Right lobe of liver (tissue), 6 donors: ENCODE measurements at regions not wholly inside any gene's neighbourhood (a gene's known extent, or its start where the extent isn't known, plus 50 kb on each side); places are given as distances from the start of the nearest gene placed in this dataset.

Experiments used
- ATAC-seq, 4 donors: fragments of 200-7000 bp; cut with Tn5 transposase; one replicate each; pipeline ENCODE4 v1.9.1; 2020; ENCODE audit warnings: mild to moderate bottlenecking in 4 of 4, moderate library complexity in 4 of 4
- DNase-seq, 3 donors: peaks; one replicate each; pipeline ENCODE4 v3.0.0-alpha.2; 2020
- H3K27ac ChIP-seq, 3 donors: fragments of 200-600 bp; one replicate each; pipeline ENCODE4 v1.8.0; 2022
- H3K27me3 ChIP-seq, 2 donors: fragments of 200-600 bp; one replicate each; pipeline ENCODE4 v1.8.0; 2022
- H3K36me3 ChIP-seq, 4 donors: fragments of 200-600 bp; sonication (generic) in 1 of 4; one replicate each; pipeline versions ENCODE4 v1.5.1 to v1.8.0; 2017 to 2022; ENCODE audit warnings: control low read depth in 1 of 4
- H3K4me1 ChIP-seq, 4 donors: fragments of 200-600 bp; sonication (generic) in 1 of 4; one replicate each; pipeline versions ENCODE4 v1.5.1 to v1.8.0; 2017 to 2022; ENCODE audit warnings: control low read depth in 1 of 4
- H3K4me3 ChIP-seq, 3 donors: fragments of 200-600 bp; one replicate each; pipeline ENCODE4 v1.8.0; 2022
- H3K9me3 ChIP-seq, 4 donors: fragments of 200-600 bp; sonication (generic) in 1 of 4; one replicate each; pipeline versions ENCODE4 v1.5.1 to v1.8.0; 2017 to 2022; ENCODE audit warnings: control low read depth in 1 of 4
- POLR2A ChIP-seq: fragments of 450-650 bp; IDR thresholded peaks from one replicate; pipeline ENCODE4 v1.6.1; 2017; ENCODE audit warnings: antibody characterized with exemption, mild to moderate bottlenecking
- WGBS: methylation state at CpG from one replicate; pipeline ENCODE4 v1.1.6; 2018; ENCODE audit warnings: low coverage, low lambda C conversion rate; ENCODE audit not compliant: insufficient coverage; ENCODE audit errors: missing lambda C conversion rate; 5-methylcytosine and 5-hydroxymethylcytosine counted together
- intact Hi-C, 2 donors: fragments of 100-400 bp; cut with DNase I; formaldehyde crosslinking; loops; one replicate each; pipeline versions ENCODE4 v1.11.2 to v1.14.1; 2022
- TF ChIP-seq, protein P1 (sequence below), 4 donors: fragments of 200-600 bp in 3 of 4; fragments of 450-650 bp in 1 of 4; IDR thresholded peaks; one replicate each; pipeline versions ENCODE4 v1.5.1 to v1.8.0; 2016 to 2022; ENCODE audit warnings: antibody characterized with exemption in 4 of 4, mild to moderate bottlenecking in 2 of 4
- donor health status: DM: no; HTN: yes; CAD: no.
- donor health status: DM: no; HTN: no; CAD: no.
- donor health status: DM: no; HTN: no; CAD: no.
- donor health status: DM: no; HTN: yes; CAD: no.
- donor health status: DM: no; HTN: yes; CAD: no.

DNA sequence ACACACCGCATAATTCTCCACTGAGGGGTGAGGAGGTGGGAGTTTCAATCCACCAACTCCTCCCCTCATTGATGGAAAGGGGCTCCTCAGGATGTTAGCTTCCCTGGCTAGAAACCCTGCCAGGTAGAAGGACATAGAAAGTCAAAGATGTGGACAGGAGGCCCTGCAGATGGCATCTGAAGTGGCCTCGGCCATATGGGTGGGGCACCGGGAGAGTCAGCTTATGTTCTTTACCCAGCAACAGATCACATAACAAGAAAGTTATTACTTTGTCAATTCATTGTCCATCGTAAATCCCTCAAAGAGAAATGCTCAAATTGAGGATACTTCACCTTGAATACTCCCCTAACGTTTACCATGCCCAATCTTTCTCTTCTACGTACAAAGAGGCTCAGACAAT lies 97.3 kb upstream of the ARHGEF3 start:
- intact Hi-C loops: no loop called here
- no peak for DNase-seq
- 72% methylated on average over 4 of the region's 6 CpGs for WGBS
- Histone ChIP-seq H3K27me3 (no peaks in the 10 kb centered on the region), H3K9me3 (no peaks in the 10 kb centered on the region), H3K4me1 (no peaks in the 10 kb centered on the region), H3K36me3 (no peaks in the 10 kb centered on the region), H3K27ac (no peak overlapping the region), H3K4me3 (no peak overlapping the region)
- ATAC-seq: no peak
- TF ChIP-seq POLR2A: no peak
- TF ChIP-seq, protein P1, sequence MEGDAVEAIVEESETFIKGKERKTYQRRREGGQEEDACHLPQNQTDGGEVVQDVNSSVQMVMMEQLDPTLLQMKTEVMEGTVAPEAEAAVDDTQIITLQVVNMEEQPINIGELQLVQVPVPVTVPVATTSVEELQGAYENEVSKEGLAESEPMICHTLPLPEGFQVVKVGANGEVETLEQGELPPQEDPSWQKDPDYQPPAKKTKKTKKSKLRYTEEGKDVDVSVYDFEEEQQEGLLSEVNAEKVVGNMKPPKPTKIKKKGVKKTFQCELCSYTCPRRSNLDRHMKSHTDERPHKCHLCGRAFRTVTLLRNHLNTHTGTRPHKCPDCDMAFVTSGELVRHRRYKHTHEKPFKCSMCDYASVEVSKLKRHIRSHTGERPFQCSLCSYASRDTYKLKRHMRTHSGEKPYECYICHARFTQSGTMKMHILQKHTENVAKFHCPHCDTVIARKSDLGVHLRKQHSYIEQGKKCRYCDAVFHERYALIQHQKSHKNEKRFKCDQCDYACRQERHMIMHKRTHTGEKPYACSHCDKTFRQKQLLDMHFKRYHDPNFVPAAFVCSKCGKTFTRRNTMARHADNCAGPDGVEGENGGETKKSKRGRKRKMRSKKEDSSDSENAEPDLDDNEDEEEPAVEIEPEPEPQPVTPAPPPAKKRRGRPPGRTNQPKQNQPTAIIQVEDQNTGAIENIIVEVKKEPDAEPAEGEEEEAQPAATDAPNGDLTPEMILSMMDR (IDR thresholded peaks at IDR 0.05): no peak

DNA sequence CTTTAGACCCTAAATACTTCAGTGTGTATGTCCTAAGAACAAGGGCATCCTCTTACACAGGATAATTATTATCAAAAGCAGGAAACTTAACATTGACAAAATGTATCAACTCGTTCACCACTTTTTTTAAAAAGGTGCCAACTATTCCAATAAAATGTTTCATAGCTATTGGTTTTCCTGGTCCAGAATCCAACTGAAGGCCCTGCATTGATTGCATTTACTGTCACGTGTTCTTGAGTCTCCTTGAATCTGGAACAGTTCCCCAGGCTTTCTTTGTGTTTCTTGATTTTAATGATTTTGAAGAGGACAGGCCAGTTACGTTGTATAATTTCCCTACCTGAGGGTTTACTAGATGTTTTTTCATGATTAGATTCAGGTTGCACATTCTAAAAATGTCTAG lies 94.6 kb upstream of the ARHGEF3 start:
- H3K4me1 ChIP-seq: no peaks in the 10 kb centered on the region
- ATAC-seq (no peak), DNase-seq (no peak)
- TF ChIP-seq, protein P1 (IDR thresholded peaks at IDR 0.05): no peak
- no peak for TF ChIP-seq POLR2A
- WGBS: 58% methylated on average over 3 of the region's 3 CpGs
- no peaks in the 10 kb centered on the region for H3K27me3 ChIP-seq
- no peaks in the 10 kb centered on the region for H3K9me3 ChIP-seq
- intact Hi-C loops: no loop called here
- H3K36me3 ChIP-seq: no peaks in the 10 kb centered on the region
- no peak overlapping the region for H3K4me3 ChIP-seq
- no peak overlapping the region for H3K27ac ChIP-seq

DNA sequence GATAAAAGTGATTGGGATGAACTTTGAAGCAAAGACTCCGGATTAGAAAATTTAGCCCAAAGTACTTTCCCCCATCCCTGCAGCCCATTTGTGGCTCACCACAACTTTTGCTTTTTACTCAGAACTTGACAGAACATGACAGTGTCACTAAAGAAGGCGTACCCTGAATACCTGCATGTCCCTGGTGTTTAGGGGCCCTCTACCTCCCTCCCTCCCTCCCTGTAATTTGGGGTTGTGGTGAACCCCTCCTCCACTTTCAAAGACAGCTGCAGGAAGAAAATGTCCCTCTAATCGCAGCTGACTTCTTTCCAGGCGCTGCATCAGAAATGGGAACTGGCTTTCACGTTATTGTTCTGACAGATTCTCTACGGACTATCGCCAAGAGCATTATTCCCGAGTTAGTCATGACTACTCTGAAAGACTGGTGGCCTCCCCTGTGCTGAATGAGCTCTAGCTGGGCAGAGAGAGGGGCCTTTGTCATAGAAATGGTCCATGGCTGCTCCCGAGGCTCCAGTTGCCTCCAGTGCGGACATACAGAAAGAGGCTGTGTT lies 93.2 kb upstream of the ARHGEF3 start:
- TF ChIP-seq, protein P1 (IDR thresholded peaks at IDR 0.05): no peak
- TF ChIP-seq POLR2A: no peak
- H3K27me3 ChIP-seq: no peaks in the 10 kb centered on the region
- DNase-seq (no peak), ATAC-seq (no peak)
- no peaks in the 10 kb centered on the region for H3K36me3 ChIP-seq
- intact Hi-C loops: no loop called here
- no peak overlapping the region for H3K27ac ChIP-seq
- H3K4me3 ChIP-seq: no peak overlapping the region
- no peaks in the 10 kb centered on the region for H3K4me1 ChIP-seq
- H3K9me3 ChIP-seq: no peaks in the 10 kb centered on the region
- WGBS: 72% methylated on average over 9 of the region's 10 CpGs

DNA sequence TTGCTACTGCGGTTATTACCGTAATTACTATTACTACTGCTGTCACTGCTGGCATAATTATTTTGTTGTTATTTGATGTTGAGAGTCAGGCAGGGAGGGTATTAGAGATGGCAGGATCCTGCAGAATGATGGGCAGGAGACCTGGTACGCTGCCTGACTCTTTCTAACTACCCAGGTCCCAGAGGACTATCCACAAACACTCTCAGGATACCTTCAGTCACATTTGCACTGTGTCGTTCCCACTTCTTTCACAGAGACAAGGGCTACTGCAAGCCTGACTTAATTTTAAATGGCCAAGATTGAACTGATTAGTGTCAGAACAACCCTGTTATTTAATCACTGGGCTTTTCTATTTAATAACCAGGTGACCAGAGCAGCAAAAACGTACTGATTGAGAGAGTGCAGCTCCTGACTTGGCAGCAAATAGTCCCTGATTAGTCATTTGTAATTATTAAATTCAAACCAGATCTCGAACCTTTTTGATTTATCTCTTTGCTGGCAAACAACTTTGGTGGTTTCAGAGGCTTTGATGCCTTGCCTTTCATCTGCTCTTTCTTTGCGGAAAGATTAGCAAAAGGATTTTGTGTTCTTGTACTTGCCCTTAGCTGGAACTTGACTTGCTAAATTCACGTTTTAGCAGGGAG lies 88.8 kb upstream of the ARHGEF3 start:
- ATAC-seq: no peak
- intact Hi-C loops: no loop called here
- 61% methylated on average over 8 of the region's 8 CpGs for WGBS
- DNase-seq: no peak
- Histone ChIP-seq H3K4me1 (no peaks in the 10 kb centered on the region), H3K4me3 (no peak overlapping the region), H3K9me3 (no peaks in the 10 kb centered on the region), H3K27me3 (no peaks in the 10 kb centered on the region), H3K27ac (no peak overlapping the region), H3K36me3 (no peaks in the 10 kb centered on the region)
- TF ChIP-seq POLR2A: no peak
- TF ChIP-seq, protein P1 (IDR thresholded peaks at IDR 0.05): no peak
